NAMALWA (cell line): ENCODE measurements at regions not wholly inside any gene's neighbourhood (a gene's known extent, or its start where the extent isn't known, plus 50 kb on each side); places are given as distances from the start of the nearest gene placed in this dataset.
"Not testable (repeated sequence)": the region's sequence is repeated elsewhere in the genome, so short reads cannot be mapped to it uniquely, and the experiment has no call there.

Experiments used
- DNase-seq: peaks from one replicate; pipeline ENCODE4 v3.0.0-alpha.2; 2015; ENCODE audit warnings: low spot score

DNA sequence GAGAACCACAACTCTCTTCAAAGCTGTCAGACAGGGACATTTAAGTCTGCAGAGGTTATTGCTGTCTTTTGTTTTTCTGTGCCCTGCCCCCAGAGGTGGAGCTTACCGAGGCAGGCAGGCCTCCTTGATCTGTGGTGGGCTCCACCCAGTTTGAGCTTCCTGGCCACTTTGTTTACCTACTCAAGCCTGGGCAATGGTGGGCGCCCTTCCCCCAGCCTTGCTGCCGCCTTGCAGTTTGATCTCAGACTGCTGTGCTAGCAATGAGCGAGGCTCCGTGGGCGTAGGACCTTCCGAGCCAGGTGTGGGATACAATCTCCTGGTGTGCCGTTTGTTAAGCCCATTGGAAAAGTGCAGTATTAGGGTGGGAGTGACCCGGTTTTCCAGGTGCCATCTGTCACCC, 822.1 kb downstream of the KCNMA1 start:
- DNase-seq = not testable (repeated sequence)

DNA sequence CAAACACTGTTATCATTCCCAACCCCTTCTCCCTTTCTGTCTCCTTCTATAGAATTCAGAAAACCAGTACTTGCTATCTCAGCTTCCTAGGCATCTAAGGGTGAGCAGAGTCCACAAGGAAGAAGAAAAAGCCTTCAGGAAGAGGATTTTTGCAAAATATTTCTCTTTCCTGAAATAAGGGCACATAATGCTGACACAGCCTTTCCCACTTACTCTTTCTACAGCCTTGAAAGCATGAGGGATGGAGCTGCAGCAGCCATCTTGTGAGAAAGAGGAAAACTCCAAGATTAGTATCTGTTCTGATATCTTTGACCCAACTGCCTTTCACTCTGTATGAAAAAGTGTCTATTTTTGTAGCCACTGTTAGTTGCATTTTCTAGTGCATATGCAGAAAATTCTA, 826.2 kb downstream of the KCNMA1 start:
- DNase-seq = no peak

DNA sequence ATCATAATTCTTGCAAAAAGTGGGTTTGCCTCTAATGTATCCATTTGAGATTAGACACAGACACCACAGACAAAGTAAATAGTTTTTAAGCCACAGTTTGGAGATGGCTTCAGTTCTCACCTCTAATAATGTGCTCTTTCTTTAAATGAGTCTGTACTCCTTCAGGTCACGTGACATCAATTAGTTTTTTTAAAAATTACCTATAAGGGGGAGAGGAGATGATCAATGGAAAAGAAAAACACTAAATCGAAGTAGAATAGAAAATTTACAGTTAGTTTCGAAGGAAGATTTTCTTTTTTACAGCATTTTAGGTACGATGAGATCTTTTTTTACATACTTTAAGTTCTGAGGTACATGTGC, 849.2 kb downstream of the KCNMA1 start:
- DNase-seq = no peak

DNA sequence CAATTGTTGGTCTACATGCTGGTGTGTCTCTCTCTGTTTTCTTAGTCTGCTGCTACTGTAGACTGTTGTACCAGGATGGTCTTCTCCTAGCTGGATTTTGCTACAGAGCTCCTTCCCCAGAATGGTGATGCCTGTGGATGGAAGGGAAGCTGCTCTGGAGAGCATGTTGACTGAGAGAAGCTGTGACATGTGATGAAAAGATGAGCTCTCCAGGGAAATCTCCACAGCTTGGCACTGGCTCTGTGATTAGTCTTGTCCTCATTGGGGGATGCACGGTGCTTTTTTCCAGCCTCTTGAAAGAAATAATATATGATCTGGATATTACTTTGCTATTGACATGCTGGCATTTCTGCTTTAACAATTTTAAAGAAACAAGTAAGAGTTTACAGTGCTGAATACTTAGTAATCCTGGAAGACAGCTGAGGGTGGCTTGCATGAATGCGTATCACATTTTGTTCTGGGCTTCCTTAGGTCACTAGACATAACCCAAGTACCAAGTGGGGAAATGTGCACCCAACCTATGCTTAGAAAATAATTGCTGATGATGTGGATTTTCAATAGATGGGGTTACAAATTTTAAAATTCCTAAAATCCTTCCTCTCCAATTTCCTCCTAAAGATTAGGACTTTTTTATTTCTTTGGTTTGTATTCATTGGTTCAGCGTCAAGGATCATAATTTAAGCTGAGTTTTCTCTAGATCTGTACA, 849.7 kb downstream of the KCNMA1 start:
- no peak for DNase-seq

DNA sequence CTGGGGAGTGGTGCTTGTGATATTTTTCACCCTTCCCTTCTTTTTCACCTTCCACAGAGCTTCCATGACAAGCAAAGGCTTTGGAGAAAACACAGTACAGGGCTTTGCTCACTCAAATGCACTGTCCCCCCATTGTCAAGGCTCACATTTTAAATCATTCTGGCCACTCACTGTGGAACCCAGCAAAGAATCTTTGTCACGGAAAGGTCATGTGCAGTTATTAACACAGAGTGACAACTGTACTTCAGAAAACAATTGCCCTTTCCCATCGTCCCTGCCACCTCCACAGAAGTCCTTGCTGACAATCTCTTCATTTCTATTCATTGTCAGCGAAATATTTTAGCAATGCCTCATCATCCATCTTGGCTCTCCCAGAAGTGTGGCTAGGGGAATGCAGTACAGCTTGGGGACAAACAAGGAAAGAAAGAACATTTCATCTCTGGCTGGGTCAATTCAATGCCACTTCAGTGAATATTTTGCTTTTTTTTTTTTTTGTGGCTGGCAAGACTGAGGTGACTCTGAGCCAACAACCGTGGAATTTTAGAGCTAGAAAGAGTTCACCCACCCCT, 851.0 kb downstream of the KCNMA1 start:
- no peak for DNase-seq

DNA sequence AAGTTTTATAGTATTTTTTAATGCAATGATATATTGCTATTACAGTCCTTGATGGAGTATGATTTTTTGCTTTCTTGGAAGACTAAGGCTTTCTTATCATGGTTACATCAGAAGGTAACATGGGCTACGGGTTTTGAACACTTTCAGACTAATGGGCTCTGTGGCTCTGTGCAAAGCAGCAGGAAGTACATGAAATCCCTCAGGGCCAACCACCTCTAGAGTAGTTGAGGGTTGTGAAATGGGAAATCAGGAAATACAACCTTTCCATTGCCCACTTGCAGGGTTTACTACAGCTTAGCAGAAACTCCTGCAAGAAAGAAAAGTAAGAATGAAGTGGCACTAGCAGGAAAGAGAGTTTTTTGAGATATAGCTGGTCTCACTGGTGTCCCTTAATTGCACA, 853.5 kb downstream of the KCNMA1 start:
- DNase-seq = no peak

DNA sequence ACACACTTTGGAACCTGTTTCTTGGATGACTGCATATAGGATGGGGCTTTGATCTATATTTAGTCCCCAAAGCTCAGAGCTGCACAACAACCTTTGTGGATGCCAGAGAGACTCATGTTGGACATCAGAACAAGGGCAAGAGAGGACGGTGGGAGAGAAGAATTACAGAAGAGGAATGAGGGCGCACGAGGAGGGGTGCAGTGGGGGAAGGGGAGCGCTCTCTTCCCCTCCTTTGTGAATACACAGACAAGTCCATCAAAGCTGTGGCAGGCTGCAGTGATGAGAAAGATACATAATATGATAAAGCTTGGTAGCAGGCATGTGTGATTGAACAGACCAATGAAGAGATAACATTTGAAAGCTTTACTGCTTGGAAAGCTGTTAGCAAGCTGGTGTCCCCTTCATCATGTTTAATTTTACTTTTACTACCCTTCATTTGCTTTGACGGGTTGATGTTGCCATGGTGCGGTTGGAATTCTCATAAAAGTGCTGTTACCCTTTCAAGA, 857.8 kb downstream of the KCNMA1 start:
- DNase-seq = no peak

DNA sequence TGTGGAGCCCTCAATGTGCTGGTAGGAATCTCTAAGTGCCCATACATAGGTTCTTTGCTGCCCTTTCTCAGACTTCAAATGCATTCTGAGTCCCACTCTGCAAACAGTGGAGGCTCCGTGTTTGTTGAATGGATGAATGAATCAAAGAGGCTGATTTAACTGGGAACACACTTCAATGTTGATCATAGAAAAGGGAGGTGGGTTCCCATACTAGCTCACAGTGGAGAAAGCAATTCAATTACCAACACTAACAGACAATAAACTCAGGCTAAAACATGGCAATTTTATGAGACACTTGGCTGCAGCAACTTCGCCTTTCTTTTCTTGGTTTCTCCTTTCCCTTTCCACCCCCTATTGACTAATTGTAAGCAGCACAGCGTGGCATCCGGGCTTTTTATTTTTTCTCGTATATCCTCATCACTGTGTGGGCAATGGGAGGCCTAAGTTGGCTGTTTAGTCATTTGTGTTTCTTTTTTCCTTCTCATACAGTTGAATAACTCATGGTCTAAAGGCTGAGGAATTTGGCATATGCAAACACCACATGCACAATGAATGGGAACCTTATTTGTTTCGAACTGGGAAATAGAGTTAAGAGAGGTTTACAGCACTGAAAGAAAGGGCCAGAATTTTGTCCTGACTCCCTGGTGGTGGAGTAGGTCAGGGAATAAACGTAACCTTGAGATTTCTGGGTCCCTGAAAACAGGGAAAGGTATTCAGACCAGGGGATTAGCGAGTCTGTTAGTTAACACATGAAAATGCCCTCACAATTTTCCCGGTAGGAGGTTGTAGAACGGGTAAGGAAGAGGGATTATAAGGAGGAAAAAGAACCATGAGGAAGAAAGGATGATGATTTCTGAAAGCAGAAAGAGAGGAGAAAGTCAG, 858.5 kb downstream of the KCNMA1 start:
- no peak for DNase-seq

DNA sequence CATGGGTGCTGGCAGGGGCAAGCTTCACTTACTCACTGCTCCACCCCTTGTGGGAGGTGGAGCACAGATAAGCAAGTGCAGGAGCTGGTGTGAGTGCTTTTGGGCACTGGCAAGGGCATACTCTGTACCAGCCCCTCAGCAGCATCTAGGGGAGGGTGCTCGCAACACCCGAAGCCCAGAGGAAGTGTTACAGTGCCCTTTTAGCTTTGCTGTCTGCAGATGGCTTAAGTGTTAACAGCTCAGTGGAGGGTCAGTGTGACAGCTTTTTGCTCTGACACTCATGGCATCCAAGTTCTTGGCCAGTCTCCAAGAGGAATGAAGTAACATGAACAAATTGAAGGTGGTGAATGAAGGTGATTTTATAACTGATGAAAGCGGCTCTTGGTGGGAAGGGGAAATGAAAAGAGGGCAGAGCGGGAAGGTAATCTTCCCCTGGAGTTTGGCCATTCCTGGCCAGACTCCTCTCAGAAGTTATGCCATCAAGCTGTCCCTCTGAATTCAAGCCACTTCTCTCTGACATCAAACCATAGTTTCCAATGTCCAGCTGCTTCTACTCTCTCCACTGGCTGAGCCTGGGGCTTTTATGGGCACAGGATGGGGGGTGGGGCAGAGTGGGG, 862.5 kb downstream of the KCNMA1 start:
- DNase-seq = no peak

DNA sequence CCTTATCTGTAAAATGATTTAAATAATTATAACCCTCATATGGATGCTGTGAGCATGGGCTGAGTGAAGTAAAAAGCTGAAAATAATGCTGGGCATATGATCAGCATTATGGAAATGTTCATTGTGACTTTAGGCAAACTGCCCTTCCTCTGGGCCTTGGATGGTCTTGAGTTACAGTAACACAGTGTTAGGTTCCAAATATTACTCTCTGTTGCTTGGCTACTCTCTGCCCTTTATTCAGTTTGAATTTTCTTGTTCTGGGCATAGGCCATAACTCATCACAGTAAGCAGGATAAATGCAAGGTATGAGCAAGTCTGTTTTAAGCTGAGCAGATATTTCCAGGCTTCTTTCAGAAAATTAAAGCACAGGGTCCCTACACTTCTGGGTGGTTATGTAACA, 868.0 kb downstream of the KCNMA1 start:
- DNase-seq = no peak

DNA sequence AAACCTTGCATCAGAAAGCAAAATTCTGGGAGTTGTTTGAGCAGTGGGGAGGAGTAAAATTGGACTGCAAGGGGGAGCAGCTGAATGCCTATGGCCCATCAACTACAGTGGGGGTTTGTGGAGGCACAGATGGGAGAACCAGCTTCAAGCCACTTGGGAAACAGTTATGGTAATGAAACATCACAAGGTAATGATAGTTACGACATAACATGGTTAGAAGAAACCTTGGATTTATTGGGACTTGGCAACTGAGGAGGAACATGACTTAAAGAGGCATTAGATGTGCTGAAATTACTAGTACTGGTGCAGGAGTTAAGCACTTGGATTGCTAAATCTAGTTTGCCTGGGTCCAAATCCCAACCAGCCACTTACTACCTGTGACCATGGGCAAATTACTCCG, 868.4 kb downstream of the KCNMA1 start:
- DNase-seq = no peak

DNA sequence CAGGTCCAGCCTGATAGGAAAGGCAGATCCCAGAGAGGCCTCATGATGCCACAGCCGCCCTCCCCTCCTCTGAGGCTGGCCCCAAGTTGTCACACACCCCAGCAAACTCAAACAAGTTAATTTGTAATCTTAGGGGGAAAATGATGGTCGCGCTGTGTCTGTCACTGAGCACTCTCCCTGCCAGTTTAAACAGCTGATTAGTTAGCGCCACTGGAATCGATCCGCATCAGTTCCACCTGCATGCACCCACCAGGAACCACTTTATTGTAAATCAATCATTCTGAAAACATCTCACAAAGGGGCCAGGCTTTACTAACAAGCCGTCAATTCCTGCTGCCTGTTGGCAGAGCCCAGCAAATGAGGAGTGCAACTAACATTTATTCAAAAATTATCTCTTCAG, 870.9 kb downstream of the KCNMA1 start:
- no peak for DNase-seq

DNA sequence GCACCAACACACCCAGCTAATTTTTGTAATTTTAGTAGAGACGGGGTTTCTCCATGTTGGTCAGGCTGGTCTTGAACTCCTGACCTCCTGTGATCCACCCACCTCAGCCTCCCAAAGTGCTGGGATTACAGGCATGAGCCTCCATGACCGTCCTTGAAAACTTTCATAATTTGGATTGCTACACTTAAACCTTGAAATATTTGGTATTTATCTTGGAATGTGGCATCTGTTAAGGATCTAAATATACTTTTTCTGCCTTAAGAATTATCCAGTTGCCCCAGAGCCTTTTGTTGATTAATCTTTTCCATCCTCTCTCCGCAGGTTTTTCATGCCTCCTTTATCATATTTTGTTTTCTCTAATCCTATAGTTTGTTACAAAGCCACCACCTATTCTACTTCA, 872.7 kb downstream of the KCNMA1 start:
- not testable (repeated sequence) for DNase-seq

DNA sequence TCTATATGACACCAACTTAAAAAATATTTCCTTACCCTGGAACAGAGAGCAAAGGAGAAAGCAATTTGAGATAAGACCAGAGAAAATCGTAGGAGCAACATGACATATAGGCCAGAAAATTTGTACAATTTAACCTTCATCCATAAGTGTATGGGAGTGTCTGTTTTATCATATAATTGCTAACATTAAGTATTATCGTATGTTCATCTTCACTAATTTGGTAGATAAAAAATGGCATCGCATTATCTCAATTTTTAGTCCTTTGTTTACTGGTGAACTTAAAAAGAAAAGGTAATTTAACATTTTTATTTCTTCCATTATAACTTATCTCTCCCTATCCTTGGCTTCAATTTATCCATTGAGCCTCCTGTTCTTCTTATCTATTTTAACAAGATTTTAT, 873.4 kb downstream of the KCNMA1 start:
- no peak for DNase-seq

DNA sequence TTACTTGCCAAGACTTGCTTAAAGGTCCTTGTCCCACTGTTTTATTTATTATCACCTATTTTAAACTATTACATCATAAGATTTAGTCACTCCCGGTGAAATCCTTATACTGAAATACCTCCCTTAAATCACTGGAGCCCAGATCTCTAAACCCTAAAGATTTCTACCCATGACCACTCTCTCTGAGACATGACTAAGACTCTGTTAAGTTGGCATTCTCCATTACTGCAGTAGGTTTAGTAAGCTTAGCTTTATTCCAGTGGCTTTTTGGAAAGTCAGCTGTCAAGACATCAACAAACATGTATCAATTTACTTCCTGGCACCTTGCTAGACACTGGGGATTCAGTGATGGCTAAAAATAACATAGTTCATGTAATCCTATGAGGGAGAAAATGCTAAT, 874.2 kb downstream of the KCNMA1 start:
- DNase-seq = no peak

DNA sequence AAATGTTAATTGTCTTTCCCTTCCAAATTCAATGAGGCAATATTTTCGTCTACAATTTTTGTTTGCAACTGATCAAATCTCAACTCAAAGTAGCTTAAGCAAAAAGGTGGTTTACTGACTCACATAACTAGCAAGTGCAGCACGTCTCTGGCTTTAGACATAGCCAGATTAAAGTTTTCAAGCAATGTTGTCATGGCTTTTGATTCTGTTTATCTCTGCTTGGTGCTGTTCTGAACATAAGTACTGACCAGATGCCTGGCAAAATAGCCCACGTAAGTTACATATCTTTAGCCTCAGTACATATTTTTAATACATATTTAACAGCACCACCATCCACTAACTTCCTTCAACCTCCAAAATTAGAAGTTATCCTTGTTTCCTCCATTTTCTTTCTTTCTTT, 877.9 kb downstream of the KCNMA1 start:
- DNase-seq = no peak

DNA sequence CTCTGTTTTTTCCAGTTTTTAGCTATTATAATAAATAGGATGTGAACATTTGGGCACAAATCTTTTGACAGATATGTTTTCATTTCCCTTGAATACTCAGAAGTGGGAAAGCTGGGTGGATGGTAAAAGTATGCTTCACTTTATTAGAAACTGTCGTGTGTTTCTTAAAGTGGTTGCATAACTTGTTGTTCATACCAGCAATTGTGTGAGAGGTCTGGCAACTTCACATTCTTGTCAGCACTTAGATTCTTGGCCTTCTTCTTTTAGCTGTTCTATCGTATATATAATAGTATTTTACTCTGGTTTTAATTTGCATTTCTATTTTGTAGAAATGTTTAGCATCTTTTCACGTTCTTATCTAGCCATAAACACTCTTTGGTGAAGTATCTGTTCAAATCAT, 894.4 kb downstream of the KCNMA1 start:
- DNase-seq = no peak

DNA sequence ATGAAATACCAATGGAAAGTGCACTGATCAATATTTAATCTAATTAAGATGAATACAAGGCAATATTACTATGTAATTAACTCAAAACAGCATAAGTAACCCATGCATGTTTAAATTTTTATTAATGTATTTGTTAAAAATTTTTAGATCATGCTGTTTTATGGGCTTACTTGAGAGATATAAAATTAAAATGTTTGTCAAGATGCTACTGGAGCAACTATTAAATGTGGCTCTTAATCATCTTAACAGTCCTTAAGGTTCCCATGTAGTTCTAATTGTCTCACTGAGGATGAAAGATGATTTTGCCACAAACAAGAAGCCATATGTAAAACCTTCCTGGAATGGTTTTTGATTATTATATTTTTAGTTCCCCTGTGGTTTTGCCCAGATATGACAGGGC, 897.1 kb downstream of the KCNMA1 start:
- DNase-seq = no peak

DNA sequence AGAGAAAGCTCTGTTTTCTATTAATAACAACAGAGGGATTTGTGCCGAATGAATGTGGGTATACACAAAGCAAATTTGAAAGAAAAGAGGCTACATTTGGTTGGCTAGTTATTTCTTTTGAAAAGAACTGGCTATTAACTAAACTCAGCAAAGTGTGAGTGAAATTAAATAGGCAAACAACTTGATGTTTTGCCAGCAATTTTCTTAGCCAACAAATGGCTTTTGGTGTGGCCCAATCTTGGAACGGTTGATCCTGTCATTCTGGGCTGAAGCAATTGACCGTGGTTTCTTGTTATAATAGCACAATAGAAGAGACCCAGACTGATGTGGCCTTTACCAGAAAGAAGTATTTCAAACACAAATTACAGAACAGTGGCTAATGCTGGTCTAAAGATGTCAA, 898.6 kb downstream of the KCNMA1 start:
- DNase-seq = no peak

DNA sequence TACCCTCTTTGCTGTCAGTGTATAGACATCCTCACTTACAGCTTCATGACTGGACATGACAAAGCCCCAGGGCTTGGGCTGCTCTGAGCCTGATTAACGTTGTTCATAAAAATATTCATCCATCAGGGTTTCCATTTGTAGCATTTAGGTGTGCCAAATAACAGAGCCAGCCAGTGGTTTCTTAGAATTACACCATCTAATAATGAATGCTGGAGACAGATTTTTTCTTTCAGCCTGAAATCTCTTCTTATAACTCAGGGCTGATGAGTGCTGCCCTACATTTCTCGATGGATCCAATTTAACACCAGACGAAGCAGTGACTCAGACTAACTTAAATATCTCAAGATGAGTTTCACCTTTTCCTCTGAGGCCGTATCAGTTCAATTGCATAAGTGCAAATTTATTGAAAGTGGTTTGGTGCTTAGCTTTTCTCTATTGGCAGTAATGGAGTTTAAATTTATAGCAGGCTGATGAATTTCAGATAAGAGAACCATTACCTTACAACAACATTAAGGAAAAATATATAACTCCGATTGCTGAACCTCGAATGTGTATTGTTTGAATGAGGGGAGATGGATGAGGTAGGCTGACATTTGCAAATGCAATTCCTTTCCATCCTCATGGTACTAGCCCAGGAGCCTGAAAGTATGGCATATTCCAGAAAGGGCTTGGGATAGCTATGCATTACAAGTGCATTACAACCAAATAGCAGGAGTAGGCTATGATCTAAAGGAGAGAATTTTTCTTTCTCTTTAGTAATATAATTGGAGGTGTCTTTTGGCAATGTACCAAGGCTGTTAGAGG, 900.6 kb downstream of the KCNMA1 start:
- no peak for DNase-seq

DNA sequence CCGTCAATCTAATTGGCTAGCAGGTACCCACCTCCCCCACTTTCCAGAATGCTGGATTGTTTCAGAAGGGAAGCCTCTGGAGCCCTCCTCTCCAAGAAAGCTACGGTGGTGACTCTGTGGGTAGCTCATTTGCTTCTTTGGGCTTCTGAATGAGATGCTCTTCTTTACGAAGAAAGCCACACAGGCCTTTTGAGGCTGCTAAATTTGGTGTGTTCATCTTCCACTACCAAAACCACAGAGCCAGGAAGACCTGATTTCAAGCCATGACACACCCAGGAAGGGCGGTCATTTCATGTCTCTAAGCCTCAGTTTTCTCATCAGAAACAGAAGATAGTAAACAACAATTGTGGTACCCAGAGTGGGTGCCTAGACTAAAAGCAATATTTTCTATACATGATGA, 901.2 kb downstream of the KCNMA1 start:
- DNase-seq = no peak

DNA sequence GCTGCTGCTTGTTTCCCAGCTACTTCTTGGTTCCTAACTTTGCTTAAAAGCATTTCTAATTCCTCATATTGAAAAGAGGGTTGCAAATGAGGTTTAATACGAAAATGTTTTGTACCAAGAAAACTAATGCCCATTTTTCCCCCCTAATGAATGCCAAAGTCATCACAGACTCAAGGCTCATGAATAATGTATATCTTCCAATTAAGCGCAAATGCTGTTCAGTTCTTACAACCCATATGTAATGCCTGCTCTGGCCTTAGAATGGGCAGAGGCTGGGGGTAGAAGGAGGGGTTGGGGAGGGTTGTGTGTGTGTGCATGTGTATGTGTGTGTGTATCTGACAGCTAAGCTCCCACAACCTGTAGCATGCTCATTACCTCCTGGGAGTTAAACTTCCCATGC, 901.7 kb downstream of the KCNMA1 start:
- DNase-seq = no peak
